Activated CD8-positive, alpha-beta memory T cell treated with anti-CD3 and anti-CD28 coated beads, Interleukin-2, amount 50 U/mL, for 4 hours (primary cell): ENCODE measurements at regions not wholly inside any gene's neighbourhood (a gene's known extent, or its start where the extent isn't known, plus 50 kb on each side); places are given as distances from the start of the nearest gene placed in this dataset.
A peak's percentile ranks its signal among the peaks of the same experiment; 100 is the strongest.
"Not testable (repeated sequence)": the region's sequence is repeated elsewhere in the genome, so short reads cannot be mapped to it uniquely, and the experiment has no call there.

ENCODE experiments used
- DNase-seq: peaks from one replicate; pipeline ENCODE4 v3.0.0-alpha.2; 2020

DNA sequence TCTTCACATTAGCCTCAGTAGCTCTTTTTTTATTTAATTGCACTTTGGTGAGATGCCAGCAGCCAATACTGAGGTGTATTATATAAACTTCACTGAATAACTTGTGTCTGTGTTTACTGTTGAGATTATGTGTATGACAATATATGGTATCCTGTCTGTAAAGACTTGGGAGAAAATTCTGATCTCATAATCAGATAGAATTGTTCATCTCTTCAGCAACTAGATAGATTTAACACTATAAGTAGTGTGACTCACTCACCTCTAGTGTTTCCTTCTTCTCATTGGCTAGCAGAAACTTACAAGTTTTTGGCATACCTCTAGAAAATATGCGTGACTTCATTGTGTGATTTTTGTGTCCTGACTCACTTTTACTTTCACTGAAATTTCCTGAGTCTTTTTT is 67.6 kb upstream of the TGFBR2 start:
- DNase-seq, result no peak

DNA sequence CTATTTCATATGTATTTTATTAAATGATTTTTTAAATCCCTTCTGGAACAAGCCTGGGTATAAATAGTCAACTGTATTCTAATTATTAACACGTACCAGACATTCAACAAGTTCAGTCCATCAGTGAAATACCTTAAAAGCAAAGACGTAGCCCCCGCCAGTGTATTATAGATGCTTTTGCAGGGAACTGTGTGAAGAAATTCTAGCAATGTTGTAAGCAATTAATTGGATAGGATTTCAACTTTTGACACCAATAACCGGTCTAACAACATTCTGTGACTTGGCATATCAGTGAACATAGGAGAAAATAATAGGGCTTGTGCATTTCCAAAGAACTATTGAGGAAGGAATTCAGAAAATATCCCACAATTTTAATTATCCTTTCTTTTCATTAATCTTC is 67.2 kb upstream of the TGFBR2 start:
- no peak for DNase-seq

DNA sequence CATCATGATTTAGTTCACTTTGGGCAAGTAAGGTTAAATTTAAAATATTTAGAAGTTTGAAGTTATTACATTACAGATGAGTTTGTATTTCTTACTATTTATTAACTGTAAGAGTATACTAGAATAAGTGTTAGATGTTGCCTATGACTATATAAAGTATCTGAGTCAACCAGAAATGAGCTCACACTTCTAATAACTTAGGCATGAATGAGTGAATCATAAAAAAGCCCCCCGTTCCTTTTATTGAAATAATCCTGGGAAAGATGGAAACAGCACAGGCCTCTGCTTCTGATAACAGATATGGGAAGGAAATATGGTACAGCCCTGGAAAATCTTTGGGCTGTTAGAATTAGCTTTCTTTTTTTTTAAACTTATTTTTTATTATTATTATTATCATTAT is 66.6 kb upstream of the TGFBR2 start:
- no peak for DNase-seq

DNA sequence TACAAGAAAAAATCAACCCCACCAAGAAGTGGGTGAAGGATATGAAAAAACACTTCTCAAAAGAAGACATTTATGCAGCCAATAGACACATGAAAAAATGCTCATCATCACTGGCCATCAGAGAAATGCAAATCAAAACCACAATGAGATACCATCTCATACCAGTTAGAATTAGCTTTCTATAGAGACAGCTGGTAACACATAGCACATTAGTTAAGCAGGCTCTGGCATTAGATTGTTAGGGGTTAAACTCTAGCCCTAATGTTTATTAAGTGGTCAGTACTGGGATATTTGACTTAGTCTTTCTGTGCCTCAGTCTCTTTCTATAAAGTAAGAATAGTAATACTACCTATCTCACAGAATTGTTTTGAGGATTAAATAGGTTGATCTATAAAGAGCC is 65.2 kb upstream of the TGFBR2 start:
- not testable (repeated sequence) for DNase-seq

DNA sequence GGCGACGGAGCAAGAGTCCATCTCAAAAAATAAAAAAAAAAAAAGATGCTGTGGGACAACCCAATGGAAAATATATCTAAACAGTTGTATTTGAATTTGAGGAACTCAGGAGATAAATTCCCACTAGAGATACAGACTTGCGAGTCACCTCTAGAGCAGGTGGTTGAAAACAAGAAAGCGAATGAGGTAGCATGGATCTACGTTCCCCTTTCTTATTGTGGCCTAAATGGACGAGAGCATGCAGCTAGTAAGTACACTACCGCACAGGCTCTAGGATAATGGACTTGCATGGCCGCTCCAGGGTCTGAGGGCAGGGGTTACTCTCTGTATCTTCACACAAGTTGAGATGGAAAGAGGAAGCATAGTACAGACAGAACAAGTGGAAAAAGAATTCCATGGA is 63.5 kb upstream of the TGFBR2 start:
- no peak for DNase-seq

GRCh38 chr3:30544812-30545211 is 61.6 kb upstream of the TGFBR2 start:
- no peak for DNase-seq

DNA sequence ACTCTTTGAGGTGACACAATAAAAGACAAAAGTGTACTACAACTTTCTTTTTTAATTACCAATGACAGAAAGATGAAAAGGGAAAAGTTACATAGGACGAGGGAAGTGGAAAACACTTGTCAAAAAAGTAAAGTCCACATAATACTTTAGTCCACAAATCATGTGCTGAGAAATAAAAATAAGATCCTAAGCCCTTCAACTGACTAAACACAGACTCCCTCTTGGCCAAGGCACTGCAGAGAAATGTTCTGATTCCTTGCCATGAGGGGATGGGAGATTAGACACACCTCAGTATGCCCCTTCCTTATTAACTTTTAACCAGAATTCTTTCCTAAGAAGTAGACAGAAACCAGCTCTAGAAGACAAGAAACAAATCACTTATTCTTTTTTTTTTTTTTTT is 59.5 kb upstream of the TGFBR2 start:
- DNase-seq, result no peak

DNA sequence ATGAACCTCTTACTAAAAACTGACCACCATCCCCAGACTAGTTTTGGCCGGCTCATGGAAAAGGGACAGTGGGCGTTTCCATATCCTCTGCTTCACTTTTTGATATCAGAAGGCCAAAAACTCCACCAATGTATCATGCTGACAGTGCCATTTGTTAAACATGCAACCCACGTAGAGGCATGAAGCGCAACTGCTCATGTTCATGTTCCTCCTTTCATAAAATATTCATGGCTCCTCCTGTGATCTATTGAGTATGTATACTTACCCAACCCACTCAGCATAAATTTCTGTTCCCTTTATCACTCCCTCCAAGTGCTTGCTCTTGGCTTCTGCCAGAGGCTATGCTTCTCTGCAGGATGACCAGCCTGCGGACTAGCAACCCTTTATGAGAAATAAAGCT is 58.7 kb upstream of the TGFBR2 start:
- DNase-seq, result no peak

- DNase-seq, result peak; percentile 22
Measured at GRCh38 chr3:30548600-30548999, 57.8 kb upstream of the TGFBR2 start.

GRCh38 chr3:30549600-30549999 is 56.8 kb upstream of the TGFBR2 start:
- no peak for DNase-seq

DNA sequence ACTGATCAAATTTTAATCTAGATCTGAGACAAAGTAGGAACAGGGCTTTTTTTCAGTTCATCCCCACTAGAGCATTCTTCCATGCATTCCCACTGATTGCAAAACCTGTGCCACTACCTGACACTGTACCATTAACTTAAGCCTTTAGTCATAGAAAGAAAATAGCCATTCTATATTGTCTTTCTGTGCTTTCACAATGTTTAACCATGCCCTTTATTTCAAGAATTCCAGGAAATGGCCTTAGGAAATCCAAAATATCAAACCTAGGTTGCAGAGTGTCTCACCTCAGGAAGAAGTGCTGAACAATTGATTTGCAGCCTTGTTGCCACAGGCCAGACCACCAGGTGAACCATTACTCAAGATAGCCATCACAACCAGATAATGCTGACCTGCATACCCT is 56.2 kb upstream of the TGFBR2 start:
- no peak for DNase-seq

- no peak for DNase-seq
Measured at GRCh38 chr3:30551266-30551665, 55.1 kb upstream of the TGFBR2 start.

GRCh38 chr3:30551927-30552326 is 54.5 kb upstream of the TGFBR2 start:
- no peak for DNase-seq

DNA sequence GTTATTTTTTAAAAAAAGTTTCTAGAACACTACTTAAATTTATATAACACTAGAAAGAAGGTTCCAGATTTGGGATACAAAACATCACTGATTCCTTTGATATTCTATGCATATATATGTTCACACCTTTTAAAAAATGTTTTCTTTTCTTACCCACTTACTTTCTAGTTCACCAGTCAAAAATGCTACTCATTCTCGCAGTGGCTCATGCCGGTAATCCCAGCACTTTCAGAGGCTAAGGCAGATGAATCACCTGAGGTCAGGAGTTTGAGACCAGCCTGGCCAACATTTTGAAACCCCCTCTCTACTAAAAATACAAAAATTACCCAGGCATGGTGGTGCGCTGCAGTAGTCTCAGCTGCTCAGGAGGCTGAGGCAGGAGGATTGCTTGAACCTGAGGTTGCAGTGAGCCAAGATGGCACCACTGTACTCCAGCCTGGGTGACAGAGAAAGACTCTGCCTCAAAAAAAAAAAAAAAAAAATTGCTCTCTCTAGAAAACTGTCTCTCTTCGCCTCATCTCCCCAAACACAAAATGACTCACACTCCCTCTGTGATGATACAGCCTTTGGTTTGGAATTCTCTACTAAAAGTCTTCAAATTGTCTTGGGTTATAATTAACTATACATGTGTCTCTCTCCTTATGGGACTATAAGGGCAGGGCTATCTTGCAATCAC is 52.6 kb upstream of the TGFBR2 start:
- DNase-seq, result no peak

DNA sequence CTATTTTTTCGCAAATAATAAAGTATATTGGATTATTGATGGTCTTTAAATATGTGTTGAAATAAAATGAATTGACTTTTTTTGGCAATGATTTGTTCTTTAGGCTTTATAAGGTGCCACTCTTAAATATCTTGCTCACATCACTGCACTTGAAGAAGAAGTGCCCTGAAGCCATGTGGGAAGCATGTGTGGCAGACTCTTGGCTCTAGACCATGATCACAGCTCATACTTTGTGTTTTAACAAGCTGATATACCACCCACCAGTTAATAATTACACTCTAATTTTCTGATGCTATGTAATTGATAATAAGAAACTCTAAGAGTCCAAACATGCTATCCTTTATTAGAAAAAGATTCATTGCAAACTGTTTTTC is 52.1 kb upstream of the TGFBR2 start:
- DNase-seq, result no peak

- DNase-seq, result no peak
Measured at GRCh38 chr3:30555968-30556367, 50.4 kb upstream of the TGFBR2 start.
